Omental fat pad (tissue), 3 donors: ENCODE measurements at regions not wholly inside any gene's neighbourhood (a gene's known extent, or its start where the extent isn't known, plus 50 kb on each side); places are given as distances from the start of the nearest gene placed in this dataset.
"Not testable (repeated sequence)": the region's sequence is repeated elsewhere in the genome, so short reads cannot be mapped to it uniquely, and the experiment has no call there.

Experiments used
- ATAC-seq: fragments of 150-250 bp; one replicate; pipeline ENCODE4 v1.9.1; 2016; ENCODE audit warnings: mild to moderate bottlenecking, moderate library complexity; ENCODE audit not compliant: low FRiP score
- DNase-seq: peaks from one replicate; pipeline ENCODE4 v3.0.0-alpha.2; 2019; ENCODE audit warnings: low spot score
- CTCF ChIP-seq, 3 donors: fragments of 450-650 bp; IDR thresholded peaks; one replicate each; pipeline ENCODE4 v1.5.1; 2016 to 2017; ENCODE audit warnings: antibody characterized with exemption in 3 of 3, mild to moderate bottlenecking in 3 of 3, moderate library complexity in 2 of 3

GRCh38 chr5:20958641-20959040, 970.6 kb upstream of the CDH18 start:
- ATAC-seq: no peak
- no peak for DNase-seq

GRCh38 chr5:20956134-20956533, 968.1 kb upstream of the CDH18 start:
- DNase-seq: no peak
- no peak for ATAC-seq
- no peak for TF ChIP-seq CTCF (IDR thresholded peaks at IDR 0.05)

More at GRCh38 chr5:20958641-20959040, 970.6 kb upstream of the CDH18 start:
- no peak for TF ChIP-seq CTCF (IDR thresholded peaks at IDR 0.05)

- DNase-seq (no peak), ATAC-seq (no peak)
- TF ChIP-seq CTCF (IDR thresholded peaks at IDR 0.05): no peak
Measured at GRCh38 chr5:20949636-20950035, 961.6 kb upstream of the CDH18 start.

- not testable (repeated sequence) for DNase-seq, ATAC-seq
Measured at GRCh38 chr5:20943183-20943971, 955.4 kb upstream of the CDH18 start.

GRCh38 chr5:20942603-20943002, 954.6 kb upstream of the CDH18 start:
- DNase-seq, ATAC-seq: not testable (repeated sequence)

GRCh38 chr5:20940786-20941185, 952.8 kb upstream of the CDH18 start:
- ATAC-seq, DNase-seq: not testable (repeated sequence)

- not testable (repeated sequence) for ATAC-seq, DNase-seq
Measured at GRCh38 chr5:20890936-20891335, 902.9 kb upstream of the CDH18 start.

GRCh38 chr5:20875726-20876125, 887.7 kb upstream of the CDH18 start:
- not testable (repeated sequence) for DNase-seq, ATAC-seq

- ATAC-seq: not testable (repeated sequence)
Measured at GRCh38 chr5:20865892-20866291, 877.9 kb upstream of the CDH18 start.

GRCh38 chr5:20833081-20833627, 845.2 kb upstream of the CDH18 start:
- no peak for TF ChIP-seq CTCF (IDR thresholded peaks at IDR 0.05)
- no peak for ATAC-seq
- no peak for DNase-seq

More at GRCh38 chr5:20865892-20866291, 877.9 kb upstream of the CDH18 start:
- not testable (repeated sequence) for DNase-seq
